ENCODE measurements at regions not wholly inside any gene's neighbourhood (a gene's known extent, or its start where the extent isn't known, plus 50 kb on each side); places are given as distances from the start of the nearest gene placed in this dataset.

- H3K4me1 Mint-ChIP-seq (ENCODE audit: low read depth in 2 of 2), result no peaks in the 10 kb centered on the region
- peaks cover under 1% of the 10 kb centered on the region for H3K36me3 Mint-ChIP-seq
- H3K4me3 Mint-ChIP-seq, result no peak overlapping the region
- no peak for ATAC-seq
- peaks cover 5% of the 10 kb centered on the region for H3K9me3 Mint-ChIP-seq
- no peak overlapping the region for H3K27ac Mint-ChIP-seq
- no peak for DNase-seq (ENCODE audit: low spot score)
- no peaks in the 10 kb centered on the region for H3K27me3 Mint-ChIP-seq
Measured at GRCh38 chr13:103812558-103812957, 746.3 kb upstream of the SLC10A2 start.

- H3K36me3 Mint-ChIP-seq, result peaks cover 4% of the 10 kb centered on the region
- DNase-seq (ENCODE audit: low spot score) (no peak), ATAC-seq (no peak)
- H3K4me1 Mint-ChIP-seq (ENCODE audit: low read depth in 2 of 2), result no peaks in the 10 kb centered on the region
- H3K27me3 Mint-ChIP-seq, result no peaks in the 10 kb centered on the region
- H3K4me3 Mint-ChIP-seq, result no peak overlapping the region
- H3K9me3 Mint-ChIP-seq, result peaks cover 6% of the 10 kb centered on the region
- H3K27ac Mint-ChIP-seq, result no peak overlapping the region
Measured at GRCh38 chr13:103810026-103810425, 743.8 kb upstream of the SLC10A2 start.

- Mint-ChIP-seq H3K27me3 (no peaks in the 10 kb centered on the region), H3K36me3 (peaks cover 4% of the 10 kb centered on the region), H3K4me3 (no peak overlapping the region), H3K9me3 (peaks cover 4% of the 10 kb centered on the region), H3K27ac (no peak overlapping the region), H3K4me1 (ENCODE audit: low read depth in 2 of 2) (no peaks in the 10 kb centered on the region)
- no peak for DNase-seq (ENCODE audit: low spot score)
- no peak for ATAC-seq
Measured at GRCh38 chr13:103805771-103806170, 739.6 kb upstream of the SLC10A2 start.

GRCh38 chr13:103803349-103803748 is 737.1 kb upstream of the SLC10A2 start:
- no peaks in the 10 kb centered on the region for H3K4me1 Mint-ChIP-seq (ENCODE audit: low read depth in 2 of 2)

GRCh38 chr13:103799028-103799427 is 732.8 kb upstream of the SLC10A2 start:
- Mint-ChIP-seq H3K4me1 (ENCODE audit: low read depth in 2 of 2) (no peaks in the 10 kb centered on the region), H3K36me3 (peaks cover 5% of the 10 kb centered on the region), H3K27ac (no peak overlapping the region), H3K9me3 (peaks cover 3% of the 10 kb centered on the region), H3K4me3 (no peak overlapping the region), H3K27me3 (no peaks in the 10 kb centered on the region)
- ATAC-seq (no peak), DNase-seq (ENCODE audit: low spot score) (no peak)

More at GRCh38 chr13:103803349-103803748, 737.1 kb upstream of the SLC10A2 start:
- H3K27ac Mint-ChIP-seq, result no peak overlapping the region
- peaks cover 4% of the 10 kb centered on the region for H3K36me3 Mint-ChIP-seq
- ATAC-seq, result no peak
- no peak overlapping the region for H3K4me3 Mint-ChIP-seq
- H3K27me3 Mint-ChIP-seq, result no peaks in the 10 kb centered on the region
- peaks cover 4% of the 10 kb centered on the region for H3K9me3 Mint-ChIP-seq
- DNase-seq (ENCODE audit: low spot score), result no peak

GRCh38 chr13:103795892-103796478 is 729.8 kb upstream of the SLC10A2 start:
- H3K27me3 Mint-ChIP-seq, result no peaks in the 10 kb centered on the region
- no peak overlapping the region for H3K27ac Mint-ChIP-seq
- no peaks in the 10 kb centered on the region for H3K4me1 Mint-ChIP-seq (ENCODE audit: low read depth in 2 of 2)
- ATAC-seq (no peak), DNase-seq (ENCODE audit: low spot score) (no peak)
- H3K4me3 Mint-ChIP-seq, result no peak overlapping the region
- H3K9me3 Mint-ChIP-seq, result peaks cover 9% of the 10 kb centered on the region
- H3K36me3 Mint-ChIP-seq, result peaks cover 5% of the 10 kb centered on the region

GRCh38 chr13:103794526-103794925 is 728.3 kb upstream of the SLC10A2 start:
- no peak for ATAC-seq
- Mint-ChIP-seq H3K9me3 (peaks cover 9% of the 10 kb centered on the region), H3K36me3 (peaks cover 5% of the 10 kb centered on the region), H3K27ac (no peak overlapping the region), H3K27me3 (no peaks in the 10 kb centered on the region), H3K4me3 (no peak overlapping the region), H3K4me1 (ENCODE audit: low read depth in 2 of 2) (no peaks in the 10 kb centered on the region)
- no peak for DNase-seq (ENCODE audit: low spot score)

- peaks cover 4% of the 10 kb centered on the region for H3K36me3 Mint-ChIP-seq
- ATAC-seq (no peak), DNase-seq (ENCODE audit: low spot score) (no peak)
- no peaks in the 10 kb centered on the region for H3K27me3 Mint-ChIP-seq
- peaks cover 15% of the 10 kb centered on the region for H3K9me3 Mint-ChIP-seq
- no peak overlapping the region for H3K4me3 Mint-ChIP-seq
- H3K4me1 Mint-ChIP-seq (ENCODE audit: low read depth in 2 of 2), result no peaks in the 10 kb centered on the region
- H3K27ac Mint-ChIP-seq, result no peak overlapping the region
Measured at GRCh38 chr13:103788061-103788652, 721.9 kb upstream of the SLC10A2 start.

- ATAC-seq (no peak), DNase-seq (ENCODE audit: low spot score) (no peak)
- Mint-ChIP-seq H3K4me1 (ENCODE audit: low read depth in 2 of 2) (no peaks in the 10 kb centered on the region), H3K36me3 (no peaks in the 10 kb centered on the region), H3K27me3 (no peaks in the 10 kb centered on the region), H3K27ac (no peak overlapping the region), H3K9me3 (peaks cover 12% of the 10 kb centered on the region), H3K4me3 (no peak overlapping the region)
Measured at GRCh38 chr13:103772576-103772975, 706.4 kb upstream of the SLC10A2 start.

GRCh38 chr13:103762523-103762922 is 696.3 kb upstream of the SLC10A2 start:
- Mint-ChIP-seq H3K27me3 (no peaks in the 10 kb centered on the region), H3K27ac (no peak overlapping the region), H3K4me1 (ENCODE audit: low read depth in 2 of 2) (no peaks in the 10 kb centered on the region), H3K4me3 (no peak overlapping the region), H3K9me3 (peaks cover 5% of the 10 kb centered on the region), H3K36me3 (no peaks in the 10 kb centered on the region)
- DNase-seq (ENCODE audit: low spot score), result no peak
- no peak for ATAC-seq

GRCh38 chr13:103759361-103759760 is 693.1 kb upstream of the SLC10A2 start:
- Mint-ChIP-seq H3K9me3 (peaks cover 8% of the 10 kb centered on the region), H3K36me3 (no peaks in the 10 kb centered on the region), H3K4me3 (no peak overlapping the region), H3K4me1 (ENCODE audit: low read depth in 2 of 2) (no peaks in the 10 kb centered on the region), H3K27ac (no peak overlapping the region), H3K27me3 (no peaks in the 10 kb centered on the region)
- ATAC-seq, result no peak
- no peak for DNase-seq (ENCODE audit: low spot score)

GRCh38 chr13:103758222-103758621 is 692.0 kb upstream of the SLC10A2 start:
- H3K27me3 Mint-ChIP-seq, result no peaks in the 10 kb centered on the region
- ATAC-seq (no peak), DNase-seq (ENCODE audit: low spot score) (no peak)
- H3K4me1 Mint-ChIP-seq (ENCODE audit: low read depth in 2 of 2), result no peaks in the 10 kb centered on the region
- no peak overlapping the region for H3K4me3 Mint-ChIP-seq
- no peak overlapping the region for H3K27ac Mint-ChIP-seq
- peaks cover 8% of the 10 kb centered on the region for H3K9me3 Mint-ChIP-seq
- H3K36me3 Mint-ChIP-seq, result no peaks in the 10 kb centered on the region

GRCh38 chr13:103757361-103757760 is 691.1 kb upstream of the SLC10A2 start:
- Mint-ChIP-seq H3K27ac (no peak overlapping the region), H3K4me3 (no peak overlapping the region), H3K36me3 (no peaks in the 10 kb centered on the region), H3K9me3 (peaks cover 8% of the 10 kb centered on the region), H3K27me3 (no peaks in the 10 kb centered on the region), H3K4me1 (ENCODE audit: low read depth in 2 of 2) (no peaks in the 10 kb centered on the region)
- DNase-seq (ENCODE audit: low spot score) (no peak), ATAC-seq (no peak)

GRCh38 chr13:103754783-103755182 is 688.6 kb upstream of the SLC10A2 start:
- no peak overlapping the region for H3K27ac Mint-ChIP-seq
- no peak for ATAC-seq
- H3K27me3 Mint-ChIP-seq, result no peaks in the 10 kb centered on the region
- H3K4me3 Mint-ChIP-seq, result no peak overlapping the region
- DNase-seq (ENCODE audit: low spot score), result no peak
- no peaks in the 10 kb centered on the region for H3K36me3 Mint-ChIP-seq
- peaks cover 3% of the 10 kb centered on the region for H3K9me3 Mint-ChIP-seq
- H3K4me1 Mint-ChIP-seq (ENCODE audit: low read depth in 2 of 2), result no peaks in the 10 kb centered on the region

GRCh38 chr13:103734837-103735236 is 668.6 kb upstream of the SLC10A2 start:
- DNase-seq (ENCODE audit: low spot score) (no peak), ATAC-seq (no peak)
- no peaks in the 10 kb centered on the region for H3K4me1 Mint-ChIP-seq (ENCODE audit: low read depth in 2 of 2)
- H3K27me3 Mint-ChIP-seq, result no peaks in the 10 kb centered on the region
- peaks cover 6% of the 10 kb centered on the region for H3K9me3 Mint-ChIP-seq
- no peak overlapping the region for H3K4me3 Mint-ChIP-seq
- H3K27ac Mint-ChIP-seq, result no peak overlapping the region
- H3K36me3 Mint-ChIP-seq, result no peaks in the 10 kb centered on the region
